GM12891 (cell line): ENCODE measurements at regions not wholly inside any gene's neighbourhood (a gene's known extent, or its start where the extent isn't known, plus 50 kb on each side); places are given as distances from the start of the nearest gene placed in this dataset.

Source experiments
- PAX5 ChIP-seq: IDR thresholded peaks from 2 replicates; pipeline ENCODE4 v1.6.1; 2011; ENCODE audit warnings: low read length, moderate library complexity, mild to moderate bottlenecking; ENCODE audit not compliant: insufficient read depth, severe bottlenecking
- POLR2A ChIP-seq: IDR thresholded peaks from 2 replicates; pipeline ENCODE4 v1.6.1; 2011; ENCODE audit warnings: low read depth, low read length, control low read depth
- POLR2AphosphoS5 ChIP-seq: IDR thresholded peaks from 2 replicates; pipeline ENCODE4 v1.6.1; 2011; ENCODE audit warnings: low read depth, low read length, control low read depth
- POU2F2 ChIP-seq: IDR thresholded peaks from 2 replicates; pipeline ENCODE4 v1.6.1; 2011; ENCODE audit warnings: low read depth, mild to moderate bottlenecking, control low read depth, low read length, moderate library complexity
- SPI1 ChIP-seq: IDR thresholded peaks from 2 replicates; pipeline ENCODE4 v1.6.1; 2011; ENCODE audit warnings: low read depth, low read length, control low read depth
- TAF1 ChIP-seq: IDR thresholded peaks from 2 replicates; pipeline ENCODE4 v1.6.1; 2011; ENCODE audit warnings: low read depth, low read length, control low read depth

DNA sequence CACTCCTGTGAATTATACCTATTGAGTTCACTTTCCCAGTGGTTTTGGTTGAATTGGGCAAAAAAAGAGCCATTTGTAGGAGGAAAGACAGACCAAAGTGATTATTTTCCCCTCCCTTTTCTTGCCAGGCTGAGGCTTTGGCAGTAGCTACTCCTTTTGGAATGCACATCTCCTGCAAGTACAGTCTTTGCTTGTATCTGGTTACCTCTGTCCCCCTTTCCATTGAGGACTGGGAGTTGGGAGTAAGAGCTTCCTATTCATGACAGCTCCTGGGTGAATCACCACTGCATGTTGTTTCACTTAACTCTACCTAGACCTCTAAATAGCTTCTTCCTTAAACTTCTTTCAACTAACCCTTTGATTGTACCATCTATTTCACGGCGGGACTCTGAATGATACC lies 695.3 kb upstream of the ZNF804A start:
- no peak for TF ChIP-seq POLR2A
- no peak for TF ChIP-seq POLR2AphosphoS5
- no peak for TF ChIP-seq TAF1
- TF ChIP-seq SPI1 = no peak
- no peak for TF ChIP-seq PAX5
- TF ChIP-seq POU2F2 = no peak
